Gastrocnemius medialis (tissue), 4 donors: ENCODE measurements at regions not wholly inside any gene's neighbourhood (a gene's known extent, or its start where the extent isn't known, plus 50 kb on each side); places are given as distances from the start of the nearest gene placed in this dataset.

Source experiments
- POLR2A ChIP-seq, 2 donors: fragments of 450-650 bp; IDR thresholded peaks; one replicate each; pipeline ENCODE4 v1.6.1; 2017; ENCODE audit warnings: antibody characterized with exemption in 2 of 2, mild to moderate bottlenecking in 2 of 2, moderate library complexity in 2 of 2
- TF ChIP-seq, protein P1 (sequence below), 5 experiments: fragments of 450-650 bp in 3 of 5; fragments of 200-600 bp in 2 of 5; sonication (generic) in 2 of 5; IDR thresholded peaks in 4 of 5; conservative IDR thresholded peaks in 1 of 5; 1 replicate in 4 of 5; 2 replicates in 1 of 5; pipeline ENCODE4 v1.5.1; 2016 to 2019; ENCODE audit warnings: antibody characterized with exemption in 5 of 5, mild to moderate bottlenecking in 3 of 5, moderate library complexity in 3 of 5

DNA sequence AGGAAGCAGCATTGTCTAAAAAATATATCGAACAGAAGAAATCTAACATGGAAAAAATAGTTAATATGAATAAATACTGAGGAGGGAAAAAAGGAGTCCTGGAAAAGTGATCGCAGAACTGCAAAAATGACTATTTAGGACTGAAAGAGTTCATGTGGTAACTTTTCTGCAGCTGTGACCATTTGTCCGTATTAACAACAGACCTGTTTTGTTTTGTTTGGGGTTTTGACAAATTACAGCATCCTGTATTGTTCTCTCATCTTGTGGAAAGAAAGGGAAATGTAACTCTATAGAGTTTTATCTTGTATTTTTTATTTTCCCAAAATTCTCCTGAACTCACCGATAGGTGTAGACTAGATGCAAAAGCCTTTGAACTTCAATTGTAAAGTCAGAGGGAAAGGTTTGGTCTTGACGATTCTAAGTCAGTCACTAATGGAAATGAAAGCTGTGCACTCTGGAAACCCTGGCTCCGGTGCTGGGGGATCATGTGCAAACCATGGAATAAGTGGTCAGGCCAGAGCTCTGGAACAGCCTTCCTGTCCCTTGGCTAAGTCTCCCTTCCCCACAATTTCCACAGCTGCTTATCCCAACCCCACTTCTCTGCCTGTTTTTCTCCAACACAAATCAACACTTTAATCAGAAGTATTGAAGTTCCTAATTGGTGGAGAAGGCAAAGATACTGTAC lies 51.2 kb upstream of the MARCKS start:
- TF ChIP-seq, protein P1, sequence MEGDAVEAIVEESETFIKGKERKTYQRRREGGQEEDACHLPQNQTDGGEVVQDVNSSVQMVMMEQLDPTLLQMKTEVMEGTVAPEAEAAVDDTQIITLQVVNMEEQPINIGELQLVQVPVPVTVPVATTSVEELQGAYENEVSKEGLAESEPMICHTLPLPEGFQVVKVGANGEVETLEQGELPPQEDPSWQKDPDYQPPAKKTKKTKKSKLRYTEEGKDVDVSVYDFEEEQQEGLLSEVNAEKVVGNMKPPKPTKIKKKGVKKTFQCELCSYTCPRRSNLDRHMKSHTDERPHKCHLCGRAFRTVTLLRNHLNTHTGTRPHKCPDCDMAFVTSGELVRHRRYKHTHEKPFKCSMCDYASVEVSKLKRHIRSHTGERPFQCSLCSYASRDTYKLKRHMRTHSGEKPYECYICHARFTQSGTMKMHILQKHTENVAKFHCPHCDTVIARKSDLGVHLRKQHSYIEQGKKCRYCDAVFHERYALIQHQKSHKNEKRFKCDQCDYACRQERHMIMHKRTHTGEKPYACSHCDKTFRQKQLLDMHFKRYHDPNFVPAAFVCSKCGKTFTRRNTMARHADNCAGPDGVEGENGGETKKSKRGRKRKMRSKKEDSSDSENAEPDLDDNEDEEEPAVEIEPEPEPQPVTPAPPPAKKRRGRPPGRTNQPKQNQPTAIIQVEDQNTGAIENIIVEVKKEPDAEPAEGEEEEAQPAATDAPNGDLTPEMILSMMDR (IDR thresholded peaks at IDR 0.05 in 4 of 5, conservative IDR thresholded peaks at IDR 0.05 in 1 of 5) = no peak
- TF ChIP-seq POLR2A (IDR thresholded peaks at IDR 0.05) = no peak
